ENCODE measurements at regions not wholly inside any gene's neighbourhood (a gene's known extent, or its start where the extent isn't known, plus 50 kb on each side); places are given as distances from the start of the nearest gene placed in this dataset.
A peak's percentile ranks its signal among the peaks of the same experiment; 100 is the strongest.

DNA sequence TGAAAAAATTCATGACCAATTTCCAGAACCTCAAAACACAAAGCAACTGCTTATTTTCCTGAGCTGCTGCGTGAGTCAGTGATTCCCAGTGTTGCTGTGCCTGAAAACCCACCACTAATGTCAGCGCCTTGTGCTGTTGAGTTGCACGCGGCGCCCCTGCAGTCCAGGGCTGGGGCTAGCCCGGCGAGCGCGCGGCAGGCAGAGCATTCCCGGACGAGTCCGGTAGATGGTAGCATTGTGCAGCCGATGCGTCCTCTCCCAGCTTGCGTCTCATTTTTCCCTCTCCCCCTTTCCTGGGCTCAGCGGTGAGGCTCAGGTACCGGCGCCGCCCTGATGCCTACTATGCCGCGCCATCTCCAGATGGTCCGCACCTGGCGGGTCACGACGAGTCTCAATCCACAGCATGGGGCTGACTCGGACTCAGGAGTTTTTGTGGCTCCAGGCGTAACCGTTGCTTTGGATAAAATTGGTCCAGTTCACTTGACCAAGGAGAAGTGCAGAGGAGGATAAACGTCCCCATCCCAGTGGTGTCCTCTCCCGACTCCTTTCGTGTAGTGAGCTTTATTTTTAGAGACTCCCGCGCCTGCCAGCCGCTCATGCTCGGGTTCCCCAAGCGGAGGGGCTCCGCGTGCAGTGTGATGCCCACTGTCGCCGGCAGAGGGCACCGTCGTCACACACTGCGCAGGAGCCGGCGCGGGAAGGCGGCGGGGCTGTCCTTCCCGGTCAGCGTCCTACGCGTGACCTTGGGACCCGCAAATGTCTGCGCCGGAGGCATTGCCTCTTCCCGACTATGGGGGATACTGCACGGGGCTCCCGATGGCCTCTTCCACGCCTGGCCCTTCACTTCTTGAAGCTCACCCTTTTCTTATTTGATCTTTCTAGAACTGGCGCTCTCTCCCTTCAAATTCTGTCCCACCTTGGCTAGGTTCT lies 53.6 kb upstream of the IGFBP7 start (continued):
- TF ChIP-seq, protein P1, sequence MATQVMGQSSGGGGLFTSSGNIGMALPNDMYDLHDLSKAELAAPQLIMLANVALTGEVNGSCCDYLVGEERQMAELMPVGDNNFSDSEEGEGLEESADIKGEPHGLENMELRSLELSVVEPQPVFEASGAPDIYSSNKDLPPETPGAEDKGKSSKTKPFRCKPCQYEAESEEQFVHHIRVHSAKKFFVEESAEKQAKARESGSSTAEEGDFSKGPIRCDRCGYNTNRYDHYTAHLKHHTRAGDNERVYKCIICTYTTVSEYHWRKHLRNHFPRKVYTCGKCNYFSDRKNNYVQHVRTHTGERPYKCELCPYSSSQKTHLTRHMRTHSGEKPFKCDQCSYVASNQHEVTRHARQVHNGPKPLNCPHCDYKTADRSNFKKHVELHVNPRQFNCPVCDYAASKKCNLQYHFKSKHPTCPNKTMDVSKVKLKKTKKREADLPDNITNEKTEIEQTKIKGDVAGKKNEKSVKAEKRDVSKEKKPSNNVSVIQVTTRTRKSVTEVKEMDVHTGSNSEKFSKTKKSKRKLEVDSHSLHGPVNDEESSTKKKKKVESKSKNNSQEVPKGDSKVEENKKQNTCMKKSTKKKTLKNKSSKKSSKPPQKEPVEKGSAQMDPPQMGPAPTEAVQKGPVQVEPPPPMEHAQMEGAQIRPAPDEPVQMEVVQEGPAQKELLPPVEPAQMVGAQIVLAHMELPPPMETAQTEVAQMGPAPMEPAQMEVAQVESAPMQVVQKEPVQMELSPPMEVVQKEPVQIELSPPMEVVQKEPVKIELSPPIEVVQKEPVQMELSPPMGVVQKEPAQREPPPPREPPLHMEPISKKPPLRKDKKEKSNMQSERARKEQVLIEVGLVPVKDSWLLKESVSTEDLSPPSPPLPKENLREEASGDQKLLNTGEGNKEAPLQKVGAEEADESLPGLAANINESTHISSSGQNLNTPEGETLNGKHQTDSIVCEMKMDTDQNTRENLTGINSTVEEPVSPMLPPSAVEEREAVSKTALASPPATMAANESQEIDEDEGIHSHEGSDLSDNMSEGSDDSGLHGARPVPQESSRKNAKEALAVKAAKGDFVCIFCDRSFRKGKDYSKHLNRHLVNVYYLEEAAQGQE (IDR thresholded peaks at IDR 0.05; ENCODE audit: low read depth, low read length): no peak
- TF ChIP-seq BMI1 (IDR thresholded peaks at IDR 0.05; ENCODE audit: borderline replicate concordance) (no peak), RAD21 (IDR thresholded peaks at IDR 0.05; ENCODE audit: insufficient read depth, low read depth, low read length) (peak; percentile 74), BCL11A (IDR thresholded peaks at IDR 0.05; ENCODE audit: low read depth, low read length) (no peak), YBX1 (IDR thresholded peaks at IDR 0.05) (no peak), YY1 (IDR thresholded peaks at IDR 0.05; ENCODE audit: low read depth, low read length) (no peak), RCOR1 (conservative IDR thresholded peaks at IDR 0.05; ENCODE audit: low read depth, low read length) (no peak), CBFB (IDR thresholded peaks at IDR 0.05; ENCODE audit: low read depth) (no peak), SMARCA5 (IDR thresholded peaks at IDR 0.05) (peak; percentile 29; the same call in 1 of the 2 replicates), ETV6 (conservative IDR thresholded peaks at IDR 0.05 in 1 of 2, IDR thresholded peaks at IDR 0.05 in 1 of 2; ENCODE audit: borderline replicate concordance in 1 of 2, low read depth in 1 of 2) (no peak), SP1 (IDR thresholded peaks at IDR 0.05; ENCODE audit: low read depth, low read length) (no peak), NR2F1 (conservative IDR thresholded peaks at IDR 0.05) (0 out of 2 replicates have a peak, but pooled peaks have one; percentile 13), DPF2 (IDR thresholded peaks at IDR 0.05) (peak; percentile 44; the same call in 1 of the 2 replicates), CHD2 (IDR thresholded peaks at IDR 0.05; ENCODE audit: borderline replicate concordance, low read depth, low read length) (no peak)
- TF ChIP-seq, protein P2, sequence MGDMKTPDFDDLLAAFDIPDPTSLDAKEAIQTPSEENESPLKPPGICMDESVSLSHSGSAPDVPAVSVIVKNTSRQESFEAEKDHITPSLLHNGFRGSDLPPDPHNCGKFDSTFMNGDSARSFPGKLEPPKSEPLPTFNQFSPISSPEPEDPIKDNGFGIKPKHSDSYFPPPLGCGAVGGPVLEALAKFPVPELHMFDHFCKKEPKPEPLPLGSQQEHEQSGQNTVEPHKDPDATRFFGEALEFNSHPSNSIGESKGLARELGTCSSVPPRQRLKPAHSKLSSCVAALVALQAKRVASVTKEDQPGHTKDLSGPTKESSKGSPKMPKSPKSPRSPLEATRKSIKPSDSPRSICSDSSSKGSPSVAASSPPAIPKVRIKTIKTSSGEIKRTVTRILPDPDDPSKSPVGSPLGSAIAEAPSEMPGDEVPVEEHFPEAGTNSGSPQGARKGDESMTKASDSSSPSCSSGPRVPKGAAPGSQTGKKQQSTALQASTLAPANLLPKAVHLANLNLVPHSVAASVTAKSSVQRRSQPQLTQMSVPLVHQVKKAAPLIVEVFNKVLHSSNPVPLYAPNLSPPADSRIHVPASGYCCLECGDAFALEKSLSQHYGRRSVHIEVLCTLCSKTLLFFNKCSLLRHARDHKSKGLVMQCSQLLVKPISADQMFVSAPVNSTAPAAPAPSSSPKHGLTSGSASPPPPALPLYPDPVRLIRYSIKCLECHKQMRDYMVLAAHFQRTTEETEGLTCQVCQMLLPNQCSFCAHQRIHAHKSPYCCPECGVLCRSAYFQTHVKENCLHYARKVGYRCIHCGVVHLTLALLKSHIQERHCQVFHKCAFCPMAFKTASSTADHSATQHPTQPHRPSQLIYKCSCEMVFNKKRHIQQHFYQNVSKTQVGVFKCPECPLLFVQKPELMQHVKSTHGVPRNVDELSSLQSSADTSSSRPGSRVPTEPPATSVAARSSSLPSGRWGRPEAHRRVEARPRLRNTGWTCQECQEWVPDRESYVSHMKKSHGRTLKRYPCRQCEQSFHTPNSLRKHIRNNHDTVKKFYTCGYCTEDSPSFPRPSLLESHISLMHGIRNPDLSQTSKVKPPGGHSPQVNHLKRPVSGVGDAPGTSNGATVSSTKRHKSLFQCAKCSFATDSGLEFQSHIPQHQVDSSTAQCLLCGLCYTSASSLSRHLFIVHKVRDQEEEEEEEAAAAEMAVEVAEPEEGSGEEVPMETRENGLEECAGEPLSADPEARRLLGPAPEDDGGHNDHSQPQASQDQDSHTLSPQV (IDR thresholded peaks at IDR 0.05): no peak
- TF ChIP-seq, protein P3, sequence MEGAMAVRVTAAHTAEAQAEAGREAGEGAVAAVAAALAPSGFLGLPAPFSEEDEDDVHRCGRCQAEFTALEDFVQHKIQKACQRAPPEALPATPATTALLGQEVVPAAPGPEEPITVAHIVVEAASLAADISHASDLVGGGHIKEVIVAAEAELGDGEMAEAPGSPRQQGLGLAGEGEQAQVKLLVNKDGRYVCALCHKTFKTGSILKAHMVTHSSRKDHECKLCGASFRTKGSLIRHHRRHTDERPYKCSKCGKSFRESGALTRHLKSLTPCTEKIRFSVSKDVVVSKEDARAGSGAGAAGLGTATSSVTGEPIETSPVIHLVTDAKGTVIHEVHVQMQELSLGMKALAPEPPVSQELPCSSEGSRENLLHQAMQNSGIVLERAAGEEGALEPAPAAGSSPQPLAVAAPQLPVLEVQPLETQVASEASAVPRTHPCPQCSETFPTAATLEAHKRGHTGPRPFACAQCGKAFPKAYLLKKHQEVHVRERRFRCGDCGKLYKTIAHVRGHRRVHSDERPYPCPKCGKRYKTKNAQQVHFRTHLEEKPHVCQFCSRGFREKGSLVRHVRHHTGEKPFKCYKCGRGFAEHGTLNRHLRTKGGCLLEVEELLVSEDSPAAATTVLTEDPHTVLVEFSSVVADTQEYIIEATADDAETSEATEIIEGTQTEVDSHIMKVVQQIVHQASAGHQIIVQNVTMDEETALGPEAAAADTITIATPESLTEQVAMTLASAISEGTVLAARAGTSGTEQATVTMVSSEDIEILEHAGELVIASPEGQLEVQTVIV (IDR thresholded peaks at IDR 0.05; ENCODE audit: borderline replicate concordance, partially characterized antibody): no peak
- TF ChIP-seq, protein P4, sequence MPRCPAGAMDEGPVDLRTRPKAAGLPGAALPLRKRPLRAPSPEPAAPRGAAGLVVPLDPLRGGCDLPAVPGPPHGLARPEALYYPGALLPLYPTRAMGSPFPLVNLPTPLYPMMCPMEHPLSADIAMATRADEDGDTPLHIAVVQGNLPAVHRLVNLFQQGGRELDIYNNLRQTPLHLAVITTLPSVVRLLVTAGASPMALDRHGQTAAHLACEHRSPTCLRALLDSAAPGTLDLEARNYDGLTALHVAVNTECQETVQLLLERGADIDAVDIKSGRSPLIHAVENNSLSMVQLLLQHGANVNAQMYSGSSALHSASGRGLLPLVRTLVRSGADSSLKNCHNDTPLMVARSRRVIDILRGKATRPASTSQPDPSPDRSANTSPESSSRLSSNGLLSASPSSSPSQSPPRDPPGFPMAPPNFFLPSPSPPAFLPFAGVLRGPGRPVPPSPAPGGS (IDR thresholded peaks at IDR 0.05; ENCODE audit: borderline replicate concordance, insufficient read depth, low read depth, low read length, poor library complexity, severe bottlenecking): no peak

All from GM12878 (cell line).